ENCODE measurements at regions not wholly inside any gene's neighbourhood (a gene's known extent, or its start where the extent isn't known, plus 50 kb on each side); places are given as distances from the start of the nearest gene placed in this dataset.

GRCh38 chr4:31983246-31983645 is 1263.1 kb downstream of the PCDH7 start:
- H3K4me3 ChIP-seq (ENCODE audit: low read length in 2 of 2): no peak overlapping the region
- no peaks in the 10 kb centered on the region for H3K36me3 ChIP-seq (ENCODE audit: insufficient read depth, low read length)
- intact Hi-C loops (cut with micrococcal nuclease): no loop called here
- no peak overlapping the region for H3K27ac ChIP-seq (ENCODE audit: low read depth, low read length)
- ChIA-PET CTCF (ENCODE audit: partially characterized antibody) (no interaction called here), POLR2A (ENCODE audit: partially characterized antibody) (no interaction called here)
- Mint-ChIP-seq H3K9me3 (peaks cover 0 to 20% (median 8%) of the 10 kb centered on the region in 8 donors), H3K4me1 (no peaks in the 10 kb centered on the region), H3K27me3 (no peaks in the 10 kb centered on the region), H3K4me3 (no peak overlapping the region), H3K36me3 (no peaks in the 10 kb centered on the region), H3K27ac (no peak overlapping the region)
- H3K27me3 ChIP-seq (ENCODE audit: insufficient read depth, low read length): no peaks in the 10 kb centered on the region
- H3K9me3 ChIP-seq (ENCODE audit: control insufficient read depth in 1 of 2, low read length in 2 of 2): no peaks in the 10 kb centered on the region
- DNase-seq: no peak
- no peaks in the 10 kb centered on the region for H3K4me1 ChIP-seq (ENCODE audit: insufficient read depth, low read length)

- no peak for DNase-seq
- Mint-ChIP-seq H3K4me1 (no peaks in the 10 kb centered on the region), H3K27me3 (no peaks in the 10 kb centered on the region), H3K36me3 (no peaks in the 10 kb centered on the region), H3K4me3 (no peak overlapping the region), H3K9me3 (peaks cover 0 to 20% (median 6%) of the 10 kb centered on the region in 8 donors), H3K27ac (no peak overlapping the region)
- intact Hi-C loops (cut with micrococcal nuclease): no loop called here
- Histone ChIP-seq H3K27me3 (ENCODE audit: insufficient read depth, low read length) (no peaks in the 10 kb centered on the region), H3K9me3 (ENCODE audit: control insufficient read depth in 1 of 2, low read length in 2 of 2) (no peaks in the 10 kb centered on the region), H3K4me3 (ENCODE audit: low read length in 2 of 2) (no peak overlapping the region), H3K36me3 (ENCODE audit: insufficient read depth, low read length) (no peaks in the 10 kb centered on the region), H3K27ac (ENCODE audit: low read depth, low read length) (no peak overlapping the region), H3K4me1 (ENCODE audit: insufficient read depth, low read length) (no peaks in the 10 kb centered on the region)
- ChIA-PET POLR2A (ENCODE audit: partially characterized antibody) (no interaction called here), CTCF (ENCODE audit: partially characterized antibody) (no interaction called here)
These were observed 1263.5 kb downstream of the PCDH7 start for GRCh38 chr4:31983677-31984076.

DNA sequence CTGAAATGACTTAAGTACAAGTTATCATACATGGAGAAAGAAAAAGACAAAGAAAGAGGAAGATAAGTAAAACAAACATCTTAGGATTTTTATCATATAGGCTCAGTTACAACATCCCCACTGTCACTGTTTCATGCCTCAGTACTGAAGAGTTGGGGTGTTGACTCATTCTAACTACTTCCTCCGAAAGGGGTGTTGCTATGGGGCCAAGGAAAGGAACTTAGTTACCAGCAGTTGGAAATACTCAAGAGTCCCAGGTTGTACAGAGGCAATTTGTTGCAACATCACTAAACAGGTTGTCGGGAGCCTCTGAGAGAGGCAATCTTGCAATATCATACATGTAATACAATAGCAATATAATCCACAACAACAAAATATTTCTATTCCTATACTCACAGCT is 1264.7 kb downstream of the PCDH7 start:
- CTCF ChIA-PET (ENCODE audit: partially characterized antibody): no interaction called here
- Mint-ChIP-seq H3K27ac (no peak overlapping the region), H3K27me3 (no peaks in the 10 kb centered on the region), H3K9me3 (peaks cover 0 to 18% (median 6%) of the 10 kb centered on the region in 8 donors), H3K36me3 (no peaks in the 10 kb centered on the region), H3K4me3 (no peak overlapping the region), H3K4me1 (no peaks in the 10 kb centered on the region)
- POLR2A ChIA-PET (ENCODE audit: partially characterized antibody): no interaction called here
- DNase-seq: no peak
- no peak overlapping the region for H3K27ac ChIP-seq (ENCODE audit: low read depth, low read length)
- intact Hi-C loops (cut with micrococcal nuclease): no loop called here
- H3K9me3 ChIP-seq (ENCODE audit: control insufficient read depth in 1 of 2, low read length in 2 of 2): no peaks in the 10 kb centered on the region
- H3K4me3 ChIP-seq (ENCODE audit: low read length in 2 of 2): no peak overlapping the region
- no peaks in the 10 kb centered on the region for H3K36me3 ChIP-seq (ENCODE audit: insufficient read depth, low read length)
- no peaks in the 10 kb centered on the region for H3K27me3 ChIP-seq (ENCODE audit: insufficient read depth, low read length)
- H3K4me1 ChIP-seq (ENCODE audit: insufficient read depth, low read length): no peaks in the 10 kb centered on the region

DNA sequence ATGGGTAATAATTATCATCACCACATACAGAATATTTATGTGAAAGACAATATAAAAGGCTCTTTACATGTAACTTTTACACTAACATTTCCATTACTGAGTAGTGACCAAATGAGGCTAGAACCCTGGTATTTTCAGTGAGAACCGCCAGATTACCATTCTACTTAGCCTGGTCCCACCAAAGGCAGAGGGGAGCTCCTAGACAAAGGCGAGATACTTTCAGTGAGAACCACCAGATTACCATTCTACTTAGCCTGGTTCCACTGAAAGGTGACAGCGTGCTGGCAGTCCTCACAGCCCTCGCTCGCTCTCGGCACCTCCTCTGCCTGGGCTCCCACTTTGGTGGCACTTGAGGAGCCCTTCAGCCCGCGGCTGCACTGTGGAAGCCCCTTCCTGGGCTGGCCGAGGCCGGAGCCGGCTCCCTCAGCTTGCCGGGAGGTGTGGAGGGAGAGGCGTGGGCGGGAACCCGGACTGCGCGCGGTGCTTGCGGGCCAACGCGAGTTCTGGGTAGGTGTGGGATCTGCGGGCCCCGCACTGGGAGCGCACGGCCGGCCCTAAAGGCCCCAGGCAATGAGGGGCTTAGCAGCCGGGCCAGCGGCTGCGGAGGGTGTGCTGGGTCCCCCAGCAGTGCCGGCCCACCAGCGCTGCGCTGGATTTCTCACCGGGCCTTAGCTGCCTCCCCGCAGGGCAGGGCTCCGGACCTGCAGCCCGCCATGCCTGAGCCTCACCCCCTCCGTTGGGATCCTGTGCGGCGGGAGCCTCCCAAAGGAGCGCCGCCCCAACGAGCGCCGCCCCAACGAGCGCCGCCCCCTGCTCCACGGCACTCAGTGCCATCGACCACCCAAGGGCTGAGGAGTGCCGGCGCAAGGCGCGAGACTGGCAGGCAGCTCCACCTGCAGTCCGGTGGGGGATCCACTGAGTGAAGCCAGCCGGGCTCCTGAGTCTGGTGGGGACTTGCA is 1276.1 kb downstream of the PCDH7 start:
- Histone ChIP-seq H3K36me3 (ENCODE audit: insufficient read depth, low read length) (no peaks in the 10 kb centered on the region), H3K27me3 (ENCODE audit: insufficient read depth, low read length) (no peaks in the 10 kb centered on the region), H3K4me3 (ENCODE audit: low read length in 2 of 2) (no peak overlapping the region), H3K27ac (ENCODE audit: low read depth, low read length) (no peak overlapping the region), H3K9me3 (ENCODE audit: control insufficient read depth in 1 of 2, low read length in 2 of 2) (no peaks in the 10 kb centered on the region), H3K4me1 (ENCODE audit: insufficient read depth, low read length) (no peaks in the 10 kb centered on the region)
- intact Hi-C loops (cut with micrococcal nuclease): no loop called here
- POLR2A ChIA-PET (ENCODE audit: partially characterized antibody): no interaction called here
- Mint-ChIP-seq H3K4me1 (no peaks in the 10 kb centered on the region), H3K27ac (no peak overlapping the region), H3K36me3 (no peaks in the 10 kb centered on the region), H3K9me3 (peaks cover 0 to 20% (median 7%) of the 10 kb centered on the region in 8 donors), H3K27me3 (no peaks in the 10 kb centered on the region), H3K4me3 (no peak overlapping the region)
- no peak for DNase-seq
- CTCF ChIA-PET (ENCODE audit: partially characterized antibody): no interaction called here

DNA sequence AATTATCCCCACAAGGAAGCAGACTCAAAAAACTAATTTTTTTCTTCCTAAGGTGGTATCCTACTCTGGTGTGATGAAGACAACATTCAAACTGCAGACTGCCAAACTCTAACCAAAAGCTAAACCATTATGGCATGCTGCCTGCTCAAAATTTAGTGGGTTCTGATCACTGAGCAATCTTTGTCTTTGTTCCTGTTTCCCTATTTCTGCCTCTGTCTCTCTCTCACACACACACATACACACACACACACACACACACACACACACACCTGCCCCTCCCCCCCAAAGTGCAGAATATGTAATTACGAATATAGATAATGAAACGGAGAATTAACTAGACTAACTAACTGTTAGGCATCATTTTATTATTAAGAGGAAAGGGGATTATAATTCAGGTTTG is 1278.6 kb downstream of the PCDH7 start:
- no peak overlapping the region for H3K4me3 ChIP-seq (ENCODE audit: low read length in 2 of 2)
- no peak overlapping the region for H3K27ac Mint-ChIP-seq
- POLR2A ChIA-PET (ENCODE audit: partially characterized antibody): no interaction called here
- CTCF ChIA-PET (ENCODE audit: partially characterized antibody): no interaction called here
- H3K27me3 Mint-ChIP-seq: no peaks in the 10 kb centered on the region
- H3K4me1 ChIP-seq (ENCODE audit: insufficient read depth, low read length): no peaks in the 10 kb centered on the region
- no peaks in the 10 kb centered on the region for H3K36me3 ChIP-seq (ENCODE audit: insufficient read depth, low read length)
- no peaks in the 10 kb centered on the region for H3K36me3 Mint-ChIP-seq
- no peak for DNase-seq
- intact Hi-C loops (cut with micrococcal nuclease): no loop called here
- no peaks in the 10 kb centered on the region for H3K4me1 Mint-ChIP-seq
- H3K27me3 ChIP-seq (ENCODE audit: insufficient read depth, low read length): no peaks in the 10 kb centered on the region
- H3K9me3 Mint-ChIP-seq: peaks cover 0 to 15% (median 5%) of the 10 kb centered on the region in 8 donors
- H3K27ac ChIP-seq (ENCODE audit: low read depth, low read length): no peak overlapping the region
- H3K9me3 ChIP-seq (ENCODE audit: control insufficient read depth in 1 of 2, low read length in 2 of 2): no peaks in the 10 kb centered on the region
- H3K4me3 Mint-ChIP-seq: no peak overlapping the region

DNA sequence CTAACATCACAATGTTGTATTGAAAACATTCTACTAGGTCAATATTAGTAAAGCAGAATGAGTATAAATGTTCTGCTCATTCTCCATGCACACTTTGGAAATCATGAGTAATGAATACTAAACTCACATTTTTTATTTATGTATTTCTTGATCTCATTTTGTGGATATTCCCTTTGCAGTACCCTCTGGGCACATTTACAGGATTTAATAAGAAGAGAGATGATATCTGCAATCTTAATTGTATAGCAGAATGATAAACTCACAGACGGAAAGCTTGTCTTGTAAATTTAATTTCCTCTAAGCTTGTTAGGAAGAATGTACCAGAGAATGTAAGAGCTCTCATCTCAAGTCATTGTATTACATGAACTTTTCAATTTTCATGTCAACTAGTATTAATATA is 1279.7 kb downstream of the PCDH7 start:
- Mint-ChIP-seq H3K4me3 (no peak overlapping the region), H3K27me3 (no peaks in the 10 kb centered on the region), H3K27ac (no peak overlapping the region), H3K9me3 (peaks cover 0 to 9% (median 6%) of the 10 kb centered on the region in 8 donors), H3K36me3 (no peaks in the 10 kb centered on the region), H3K4me1 (no peaks in the 10 kb centered on the region)
- DNase-seq: no peak
- intact Hi-C loops (cut with micrococcal nuclease): no loop called here
- Histone ChIP-seq H3K36me3 (ENCODE audit: insufficient read depth, low read length) (no peaks in the 10 kb centered on the region), H3K4me1 (ENCODE audit: insufficient read depth, low read length) (no peaks in the 10 kb centered on the region), H3K27me3 (ENCODE audit: insufficient read depth, low read length) (no peaks in the 10 kb centered on the region), H3K27ac (ENCODE audit: low read depth, low read length) (no peak overlapping the region), H3K9me3 (ENCODE audit: control insufficient read depth in 1 of 2, low read length in 2 of 2) (no peaks in the 10 kb centered on the region), H3K4me3 (ENCODE audit: low read length in 2 of 2) (no peak overlapping the region)
- CTCF ChIA-PET (ENCODE audit: partially characterized antibody): no interaction called here
- POLR2A ChIA-PET (ENCODE audit: partially characterized antibody): no interaction called here

GRCh38 chr4:32000846-32001488 is 1280.8 kb downstream of the PCDH7 start:
- Mint-ChIP-seq H3K36me3 (no peaks in the 10 kb centered on the region), H3K4me1 (no peaks in the 10 kb centered on the region), H3K27ac (no peak overlapping the region), H3K27me3 (no peaks in the 10 kb centered on the region), H3K4me3 (no peak overlapping the region), H3K9me3 (peaks cover 0 to 11% (median 8%) of the 10 kb centered on the region in 8 donors)
- intact Hi-C loops (cut with micrococcal nuclease): no loop called here
- POLR2A ChIA-PET (ENCODE audit: partially characterized antibody): no interaction called here
- Histone ChIP-seq H3K27me3 (ENCODE audit: insufficient read depth, low read length) (no peaks in the 10 kb centered on the region), H3K4me1 (ENCODE audit: insufficient read depth, low read length) (no peaks in the 10 kb centered on the region), H3K4me3 (ENCODE audit: low read length in 2 of 2) (no peak overlapping the region), H3K9me3 (ENCODE audit: control insufficient read depth in 1 of 2, low read length in 2 of 2) (no peaks in the 10 kb centered on the region), H3K36me3 (ENCODE audit: insufficient read depth, low read length) (no peaks in the 10 kb centered on the region), H3K27ac (ENCODE audit: low read depth, low read length) (no peak overlapping the region)
- CTCF ChIA-PET (ENCODE audit: partially characterized antibody): no interaction called here
- DNase-seq: no peak
